B cell (primary cell): ENCODE measurements at regions not wholly inside any gene's neighbourhood (a gene's known extent, or its start where the extent isn't known, plus 50 kb on each side); places are given as distances from the start of the nearest gene placed in this dataset.

ENCODE experiments used
- CTCF ChIP-seq: fragments of 200-600 bp; IDR thresholded peaks from one replicate; pipeline ENCODE4 v1.8.0; 2022; ENCODE audit warnings: antibody characterized with exemption, mild to moderate bottlenecking
- EZH2 ChIP-seq: IDR thresholded peaks from 2 replicates; pipeline ENCODE4 v1.6.1; 2012; ENCODE audit warnings: borderline replicate concordance, low read depth, mild to moderate bottlenecking, moderate library complexity, low read length; ENCODE audit not compliant: insufficient read depth, poor library complexity, severe bottlenecking

GRCh38 chr16:60491273-60491672, 1545.0 kb downstream of the CDH8 start:
- no peak for TF ChIP-seq CTCF
- TF ChIP-seq EZH2 = no peak
